HG03175 (cell line): ENCODE measurements at regions not wholly inside any gene's neighbourhood (a gene's known extent, or its start where the extent isn't known, plus 50 kb on each side); places are given as distances from the start of the nearest gene placed in this dataset.

Experiments
- ATAC-seq: cut with Tn5 transposase; IDR thresholded peaks from one replicate; pipeline ENCODE4 v1.9.1; 2021; ENCODE audit warnings: mild to moderate bottlenecking, moderate library complexity; ENCODE audit not compliant: unreplicated experiment

- no peak for ATAC-seq
Observed at GRCh38 chr3:174398761-174399160, 460.4 kb upstream of the NAALADL2 start.

GRCh38 chr3:174403831-174404230, 455.3 kb upstream of the NAALADL2 start:
- no peak for ATAC-seq

GRCh38 chr3:174408310-174408709, 450.8 kb upstream of the NAALADL2 start:
- no peak for ATAC-seq

GRCh38 chr3:174409086-174409743, 449.9 kb upstream of the NAALADL2 start:
- ATAC-seq: no peak

- no peak for ATAC-seq
Observed at GRCh38 chr3:174413062-174413912, 445.8 kb upstream of the NAALADL2 start.

GRCh38 chr3:174414902-174415301, 444.2 kb upstream of the NAALADL2 start:
- no peak for ATAC-seq

GRCh38 chr3:174417573-174417972, 441.6 kb upstream of the NAALADL2 start:
- no peak for ATAC-seq

- no peak for ATAC-seq
Observed at GRCh38 chr3:174419216-174419615, 439.9 kb upstream of the NAALADL2 start.

- no peak for ATAC-seq
Observed at GRCh38 chr3:174423936-174424335, 435.2 kb upstream of the NAALADL2 start.

- ATAC-seq: no peak
Observed at GRCh38 chr3:174424656-174425055, 434.5 kb upstream of the NAALADL2 start.

- ATAC-seq: no peak
Observed at GRCh38 chr3:174425422-174425821, 433.7 kb upstream of the NAALADL2 start.

GRCh38 chr3:174430986-174431385, 428.1 kb upstream of the NAALADL2 start:
- ATAC-seq: no peak

- no peak for ATAC-seq
Observed at GRCh38 chr3:174431717-174432116, 427.4 kb upstream of the NAALADL2 start.

- ATAC-seq: no peak
Observed at GRCh38 chr3:174436367-174436766, 422.8 kb upstream of the NAALADL2 start.

- ATAC-seq: no peak
Observed at GRCh38 chr3:174438501-174439145, 420.5 kb upstream of the NAALADL2 start.

- no peak for ATAC-seq
Observed at GRCh38 chr3:174439331-174440252, 419.5 kb upstream of the NAALADL2 start.

GRCh38 chr3:174440253-174440701, 418.9 kb upstream of the NAALADL2 start:
- ATAC-seq: no peak

- peak; percentile 72 for ATAC-seq
Observed at GRCh38 chr3:174440741-174441587, 418.2 kb upstream of the NAALADL2 start.

- no peak for ATAC-seq
Observed at GRCh38 chr3:174441588-174442301, 417.4 kb upstream of the NAALADL2 start.
